IMR-90 (cell line): ENCODE measurements at regions not wholly inside any gene's neighbourhood (a gene's known extent, or its start where the extent isn't known, plus 50 kb on each side); places are given as distances from the start of the nearest gene placed in this dataset.

ENCODE experiments used
- ATAC-seq: fragments of 200-7000 bp; cut with Tn5 transposase; 2 replicates; pipeline ENCODE4 v1.9.1; 2020; ENCODE audit warnings: low read depth, mild to moderate bottlenecking, moderate library complexity
- BruUV-seq: library from RNA; stranded (reverse); fragments of 400-500 nt; replicated peaks from 2 replicates; lab custom pipeline; 2021; lab: Mats Ljungman, UMichigan
- CTCF ChIA-PET: fragments of 300-600 bp; formaldehyde crosslinking; extraction: SDS; loops from one replicate; lab custom pipeline; 2021; ENCODE audit warnings: antibody characterized with exemption; lab: Yijun Ruan, JAX
- POLR2A ChIA-PET: fragments of 300-600 bp; sonication (Branson Sonifier 250); formaldehyde crosslinking; loops from one replicate; lab custom pipeline; 2022; ENCODE audit warnings: antibody characterized with exemption; ENCODE audit not compliant: unreplicated experiment; lab: Charles Lee
- DNase-seq: peaks from one replicate; pipeline ENCODE4 v3.0.0; 2013
- H2AFZ ChIP-seq: replicated peaks from 2 replicates; pipeline ENCODE3; 2013; ENCODE audit warnings: low read length, mild to moderate bottlenecking; ENCODE audit not compliant: poor library complexity
- H2AK5ac ChIP-seq: 2 replicates; pipeline ENCODE4 v1.6.1; 2013; ENCODE audit warnings: low read depth, low read length, inconsistent platforms
- H2AK9ac ChIP-seq: replicated peaks from 2 replicates; pipeline ENCODE3; 2013; ENCODE audit warnings: mild to moderate bottlenecking, low read depth, low read length, moderate library complexity; ENCODE audit not compliant: poor library complexity
- H2BK120ac ChIP-seq: 2 replicates; pipeline ENCODE4 v1.6.1; 2013; ENCODE audit warnings: low read depth, low read length, inconsistent platforms
- H2BK15ac ChIP-seq: 3 replicates; pipeline ENCODE4 v1.6.1; 2013; ENCODE audit warnings: low read depth, low read length, inconsistent platforms
- H2BK20ac ChIP-seq: 2 replicates; pipeline ENCODE4 v1.6.1; 2013; ENCODE audit warnings: low read depth, mild to moderate bottlenecking, inconsistent platforms, low read length, moderate library complexity
- H2BK5ac ChIP-seq: 2 replicates; pipeline ENCODE4 v1.6.1; 2013; ENCODE audit warnings: mild to moderate bottlenecking, low read depth, low read length, inconsistent platforms; ENCODE audit not compliant: poor library complexity, severe bottlenecking
- H3K14ac ChIP-seq: replicated peaks from 2 replicates; pipeline ENCODE4 v1.6.1; 2013; ENCODE audit warnings: low read depth, low read length, inconsistent platforms
- H3K18ac ChIP-seq: 2 replicates; pipeline ENCODE4 v1.6.1; 2013; ENCODE audit warnings: low read depth, low read length, control low read depth
- H3K23ac ChIP-seq: 2 replicates; pipeline ENCODE4 v1.6.1; 2013; ENCODE audit warnings: low read depth, low read length, inconsistent platforms
- H3K27ac ChIP-seq: 2 replicates; pipeline ENCODE4 v1.5.1; 2013; ENCODE audit warnings: mild to moderate bottlenecking, control low read depth, low read length; ENCODE audit not compliant: insufficient read depth
- H3K27me3 ChIP-seq: 2 replicates; pipeline ENCODE4 v1.6.1; 2013; ENCODE audit warnings: low read length; ENCODE audit not compliant: control insufficient read depth, insufficient read depth
- H3K36me3 ChIP-seq: 2 replicates; pipeline ENCODE4 v1.6.1; 2013; ENCODE audit warnings: low read length, mixed read lengths; ENCODE audit not compliant: control insufficient read depth, insufficient read depth
- H3K4ac ChIP-seq: 2 replicates; pipeline ENCODE4 v1.6.1; 2013; ENCODE audit warnings: low read depth, low read length, inconsistent platforms
- H3K4me1 ChIP-seq: 2 replicates; pipeline ENCODE4 v1.6.1; 2013; ENCODE audit warnings: low read length, mixed read lengths; ENCODE audit not compliant: control insufficient read depth, insufficient read depth
- H3K4me2 ChIP-seq: 2 replicates; pipeline ENCODE4 v1.6.1; 2013; ENCODE audit warnings: low read depth, mild to moderate bottlenecking, control low read depth, low read length, moderate library complexity
- H3K4me3 ChIP-seq: 2 replicates; pipeline ENCODE4 v1.5.1; 2013; ENCODE audit warnings: low read depth, mild to moderate bottlenecking, control low read depth, low read length, moderate library complexity; ENCODE audit not compliant: insufficient read depth
- H3K56ac ChIP-seq: 2 replicates; pipeline ENCODE4 v1.6.1; 2013; ENCODE audit warnings: low read length, inconsistent platforms; ENCODE audit not compliant: insufficient read depth; ENCODE audit errors: extremely low read depth
- H3K79me1 ChIP-seq, 2 experiments: 2 replicates each; pipeline ENCODE4 v1.6.1; 2013; ENCODE audit warnings: low read length in 2 of 2, inconsistent platforms in 1 of 2, low read depth in 1 of 2
- H3K9ac ChIP-seq: 2 replicates; pipeline ENCODE4 v1.6.1; 2013; ENCODE audit warnings: low read depth, low read length, control low read depth
- H3K9me1 ChIP-seq: 2 replicates; pipeline ENCODE4 v1.6.1; 2013; ENCODE audit warnings: low read length, inconsistent platforms; ENCODE audit not compliant: insufficient read depth
- H3K9me3 ChIP-seq: 2 replicates; pipeline ENCODE4 v1.6.1; 2013; ENCODE audit warnings: low read length; ENCODE audit not compliant: control insufficient read depth, insufficient read depth
- H4K20me1 ChIP-seq: 2 replicates; pipeline ENCODE4 v1.6.1; 2013; ENCODE audit warnings: low read length, inconsistent platforms; ENCODE audit not compliant: insufficient read depth
- H4K5ac ChIP-seq: 2 replicates; pipeline ENCODE4 v1.6.1; 2013; ENCODE audit warnings: mild to moderate bottlenecking, low read depth, low read length, control low read depth
- H4K8ac ChIP-seq, 2 experiments: 2 replicates each; pipeline ENCODE4 v1.6.1; 2013; ENCODE audit warnings: low read depth in 2 of 2, low read length in 2 of 2, control low read depth in 1 of 2, inconsistent platforms in 1 of 2
- H4K91ac ChIP-seq: 2 replicates; pipeline ENCODE4 v1.6.1; 2013; ENCODE audit warnings: low read depth, low read length, inconsistent platforms; ENCODE audit not compliant: insufficient read depth
- BHLHE40 ChIP-seq: fragments of 150-350 bp; IDR thresholded peaks from 2 replicates; pipeline ENCODE4 v1.6.1; 2016; ENCODE audit warnings: mild to moderate bottlenecking, low read depth, low read length
- CEBPB ChIP-seq: IDR thresholded peaks from 2 replicates; pipeline ENCODE4 v1.6.1; 2012; ENCODE audit warnings: low read depth, low read length, improper control_type of control experiment
- CHD1 ChIP-seq: IDR thresholded peaks from 2 replicates; pipeline ENCODE4 v1.6.1; 2012; ENCODE audit warnings: low read depth, low read length, improper control_type of control experiment
- CTCF ChIP-seq: conservative IDR thresholded peaks from 2 replicates; pipeline ENCODE4 v1.5.1; 2012; ENCODE audit warnings: mild to moderate bottlenecking, low read depth, low read length, improper control_type of control experiment
- ELK1 ChIP-seq: fragments of 150-350 bp; IDR thresholded peaks from 2 replicates; pipeline ENCODE4 v1.6.1; 2016; ENCODE audit warnings: low read depth, mild to moderate bottlenecking, low read length, moderate library complexity, borderline replicate concordance
- FOS ChIP-seq: fragments of 150-350 bp; IDR thresholded peaks from 2 replicates; pipeline ENCODE4 v1.6.1; 2016; ENCODE audit warnings: low read depth, low read length
- MAFK ChIP-seq: IDR thresholded peaks from 2 replicates; pipeline ENCODE4 v1.6.1; 2012; ENCODE audit warnings: low read depth, low read length, improper control_type of control experiment
- MAZ ChIP-seq: IDR thresholded peaks from 2 replicates; pipeline ENCODE4 v1.6.1; 2012; ENCODE audit warnings: low read depth, mild to moderate bottlenecking, low read length, improper control_type of control experiment, moderate library complexity, borderline replicate concordance
- MXI1 ChIP-seq: IDR thresholded peaks from 2 replicates; pipeline ENCODE4 v1.6.1; 2012; ENCODE audit warnings: low read depth, mild to moderate bottlenecking, low read length, moderate library complexity, borderline replicate concordance
- NFE2L2 ChIP-seq: fragments of 150-350 bp; IDR thresholded peaks from 2 replicates; pipeline ENCODE4 v1.6.1; 2016; ENCODE audit warnings: low read depth, mild to moderate bottlenecking, low read length
- POLR2A ChIP-seq: IDR thresholded peaks from 2 replicates; pipeline ENCODE4 v1.6.1; 2012; ENCODE audit warnings: mild to moderate bottlenecking, low read depth, low read length
- RAD21 ChIP-seq: IDR thresholded peaks from 2 replicates; pipeline ENCODE4 v1.6.1; 2012; ENCODE audit warnings: low read length, improper control_type of control experiment
- RCOR1 ChIP-seq: IDR thresholded peaks from 2 replicates; pipeline ENCODE4 v1.6.1; 2012; ENCODE audit warnings: mild to moderate bottlenecking, low read length, improper control_type of control experiment; ENCODE audit not compliant: insufficient replicate concordance
- RFX5 ChIP-seq: IDR thresholded peaks from 2 replicates; pipeline ENCODE4 v1.8.0; 2012; ENCODE audit warnings: low read depth, mild to moderate bottlenecking, low read length, moderate library complexity
- SMC3 ChIP-seq: fragments of 150-350 bp; IDR thresholded peaks from 2 replicates; pipeline ENCODE4 v1.6.1; 2016; ENCODE audit warnings: low read depth, mild to moderate bottlenecking, antibody characterized with exemption, low read length, moderate library complexity
- USF2 ChIP-seq: fragments of 150-350 bp; IDR thresholded peaks from 2 replicates; pipeline ENCODE4 v1.6.1; 2017; ENCODE audit warnings: mild to moderate bottlenecking, antibody characterized with exemption, low read length, low read depth
- WGBS, 2 experiments: methylation state at CpG; one replicate each; pipeline versions ENCODE4 v1.1.5 to v1.1.7; 2013; ENCODE audit warnings: missing lambda C conversion rate in 2 of 2; ENCODE audit not compliant: insufficient read length in 1 of 2; ENCODE audit errors: extremely low coverage in 2 of 2; 5-methylcytosine and 5-hydroxymethylcytosine counted together
- dilution Hi-C: fragments of 300-500 bp; cut with HindIII; formaldehyde crosslinking; loops from one replicate; pipeline ENCODE4 v1.14.3; 2018; ENCODE audit warnings: low sequenced_read_pairs; ENCODE audit not compliant: unreplicated experiment
- in situ Hi-C: fragments of 300-500 bp; cut with MboI; formaldehyde crosslinking; loops from 3 replicates; pipeline ENCODE4 v1.14.3; 2019; ENCODE audit warnings: low sequenced_read_pairs, inconsistent platforms, mixed read lengths
- intact Hi-C: fragments of 100-400 bp; cut with micrococcal nuclease; formaldehyde crosslinking; loops from 2 replicates; pipeline ENCODE4 v1.10.0; 2022

GRCh38 chr12:46892034-46892705, 66.4 kb upstream of the SLC38A4 start:
- Histone ChIP-seq H4K5ac (no peak overlapping the region), H2AK5ac (no peak overlapping the region), H3K4me3 (no peak overlapping the region), H3K27ac (no peak overlapping the region), H3K14ac (no peak overlapping the region), H4K8ac (no peak overlapping the region), H2AFZ (no peak overlapping the region), H3K23ac (no peak overlapping the region), H3K9me1 (no peaks in the 10 kb centered on the region), H2BK20ac (no peak overlapping the region), H4K20me1 (no peaks in the 10 kb centered on the region), H3K18ac (no peak overlapping the region), H3K4me2 (no peak overlapping the region), H2BK15ac (no peak overlapping the region), H3K36me3 (no peaks in the 10 kb centered on the region), H4K91ac (no peak overlapping the region), H2BK5ac (no peak overlapping the region), H3K79me1 (no peaks in the 10 kb centered on the region), H3K4me1 (peaks cover 2% of the 10 kb centered on the region; the same call in 1 of the 2 replicates), H3K9me3 (no peaks in the 10 kb centered on the region), H3K4ac (no peak overlapping the region), H3K56ac (no peak overlapping the region), H2AK9ac (no peak overlapping the region), H3K9ac (no peak overlapping the region), H3K27me3 (no peaks in the 10 kb centered on the region), H2BK120ac (no peak overlapping the region)
- 81% methylated on average over 5 of the region's 11 CpGs; no CpG with 5 or more reads in 1 of the 2 experiments for WGBS, 2 experiments
- in situ Hi-C loops: no loop called here
- dilution Hi-C loops: no loop called here
- BruUV-seq: no TSS peak
- TF ChIP-seq RCOR1: no peak
- TF ChIP-seq POLR2A: no peak
- no peak for TF ChIP-seq BHLHE40
- TF ChIP-seq FOS: no peak
- TF ChIP-seq ELK1: no peak
- no peak for TF ChIP-seq CTCF
- TF ChIP-seq MAZ: no peak
- no peak for TF ChIP-seq MAFK
- TF ChIP-seq RAD21: no peak
- no peak for TF ChIP-seq SMC3
- no peak for TF ChIP-seq MXI1
- TF ChIP-seq CEBPB: no peak
- no peak for TF ChIP-seq USF2
- no peak for TF ChIP-seq CHD1
- TF ChIP-seq NFE2L2: no peak
- no peak for TF ChIP-seq RFX5
- ATAC-seq (no peak), DNase-seq (no peak)
- ChIA-PET POLR2A (no interaction called here), CTCF (interaction anchor here (0.6 kb wide), 1 partner anchor 37 kb away, joined by 3 read pairs; no protein-coding TSS in a partner anchor)
- intact Hi-C loops: no loop called here
